Adrenal gland (tissue), 5 donors: ENCODE measurements at regions not wholly inside any gene's neighbourhood (a gene's known extent, or its start where the extent isn't known, plus 50 kb on each side); places are given as distances from the start of the nearest gene placed in this dataset.

ENCODE experiments used
- POLR2A ChIP-seq, 2 donors: fragments of 450-650 bp; IDR thresholded peaks; one replicate each; pipeline ENCODE4 v1.6.1; 2017; ENCODE audit warnings: antibody characterized with exemption in 2 of 2, mild to moderate bottlenecking in 2 of 2, moderate library complexity in 1 of 2
- TF ChIP-seq, protein P1 (sequence below), 6 experiments: fragments of 450-650 bp in 4 of 6; fragments of 200-600 bp in 2 of 6; sonication (generic) in 1 of 6; IDR thresholded peaks; 1 replicate in 5 of 6; 2 replicates in 1 of 6; pipeline versions ENCODE4 v1.5.1 to v1.8.0; 2016 to 2021; ENCODE audit warnings: antibody characterized with exemption in 6 of 6, mild to moderate bottlenecking in 2 of 6, moderate library complexity in 1 of 6
- donor health status: DM: no; HTN: no; CAD: no.

DNA sequence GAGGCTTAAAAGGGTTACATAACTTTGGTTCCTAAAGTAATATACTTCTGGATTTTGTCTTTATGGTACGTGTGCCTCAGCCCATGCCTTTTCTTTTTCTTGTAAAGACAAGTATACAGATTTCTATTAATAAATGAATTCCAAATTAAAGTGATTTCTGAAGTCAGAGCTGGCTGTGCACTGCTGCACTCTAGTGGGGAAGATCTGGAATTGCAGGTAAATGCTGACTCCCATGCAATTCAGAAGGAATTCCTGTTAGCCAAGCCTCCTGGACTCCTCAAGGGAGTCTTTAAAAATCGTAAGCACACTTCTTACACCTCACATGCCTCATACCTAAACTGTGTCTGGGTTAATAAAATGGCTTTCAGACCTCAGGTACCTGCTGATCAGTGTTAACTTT lies 118.4 kb upstream of the SLC7A1 start:
- TF ChIP-seq, protein P1, sequence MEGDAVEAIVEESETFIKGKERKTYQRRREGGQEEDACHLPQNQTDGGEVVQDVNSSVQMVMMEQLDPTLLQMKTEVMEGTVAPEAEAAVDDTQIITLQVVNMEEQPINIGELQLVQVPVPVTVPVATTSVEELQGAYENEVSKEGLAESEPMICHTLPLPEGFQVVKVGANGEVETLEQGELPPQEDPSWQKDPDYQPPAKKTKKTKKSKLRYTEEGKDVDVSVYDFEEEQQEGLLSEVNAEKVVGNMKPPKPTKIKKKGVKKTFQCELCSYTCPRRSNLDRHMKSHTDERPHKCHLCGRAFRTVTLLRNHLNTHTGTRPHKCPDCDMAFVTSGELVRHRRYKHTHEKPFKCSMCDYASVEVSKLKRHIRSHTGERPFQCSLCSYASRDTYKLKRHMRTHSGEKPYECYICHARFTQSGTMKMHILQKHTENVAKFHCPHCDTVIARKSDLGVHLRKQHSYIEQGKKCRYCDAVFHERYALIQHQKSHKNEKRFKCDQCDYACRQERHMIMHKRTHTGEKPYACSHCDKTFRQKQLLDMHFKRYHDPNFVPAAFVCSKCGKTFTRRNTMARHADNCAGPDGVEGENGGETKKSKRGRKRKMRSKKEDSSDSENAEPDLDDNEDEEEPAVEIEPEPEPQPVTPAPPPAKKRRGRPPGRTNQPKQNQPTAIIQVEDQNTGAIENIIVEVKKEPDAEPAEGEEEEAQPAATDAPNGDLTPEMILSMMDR (IDR thresholded peaks at IDR 0.05), result peak in 3 of 6 experiments; percentile 23 to 39 (median 35)
- TF ChIP-seq POLR2A (IDR thresholded peaks at IDR 0.05), result no peak
